GM18507 (cell line): ENCODE measurements at regions not wholly inside any gene's neighbourhood (a gene's known extent, or its start where the extent isn't known, plus 50 kb on each side); places are given as distances from the start of the nearest gene placed in this dataset.
"Not testable (repeated sequence)": the region's sequence is repeated elsewhere in the genome, so short reads cannot be mapped to it uniquely, and the experiment has no call there.

ENCODE experiments used
- DNase-seq: peaks from one replicate; pipeline ENCODE4 v3.0.0; 2011; ENCODE audit warnings: low read depth; ENCODE audit not compliant: insufficient read length; ENCODE audit errors: extremely low spot score
- FAIRE-seq: peaks from 2 replicates; lab custom pipeline; 2011; peaks lifted over from hg19 to GRCh38; lab: Jason Lieb, UNC

- DNase-seq, result no peak
- no peak for FAIRE-seq
Observed at GRCh38 chr22:19598054-19598855, 74.0 kb upstream of the CLDN5 start.

- FAIRE-seq (no peak), DNase-seq (no peak)
Observed at GRCh38 chr22:19599004-19599403, 74.8 kb upstream of the CLDN5 start.

DNA sequence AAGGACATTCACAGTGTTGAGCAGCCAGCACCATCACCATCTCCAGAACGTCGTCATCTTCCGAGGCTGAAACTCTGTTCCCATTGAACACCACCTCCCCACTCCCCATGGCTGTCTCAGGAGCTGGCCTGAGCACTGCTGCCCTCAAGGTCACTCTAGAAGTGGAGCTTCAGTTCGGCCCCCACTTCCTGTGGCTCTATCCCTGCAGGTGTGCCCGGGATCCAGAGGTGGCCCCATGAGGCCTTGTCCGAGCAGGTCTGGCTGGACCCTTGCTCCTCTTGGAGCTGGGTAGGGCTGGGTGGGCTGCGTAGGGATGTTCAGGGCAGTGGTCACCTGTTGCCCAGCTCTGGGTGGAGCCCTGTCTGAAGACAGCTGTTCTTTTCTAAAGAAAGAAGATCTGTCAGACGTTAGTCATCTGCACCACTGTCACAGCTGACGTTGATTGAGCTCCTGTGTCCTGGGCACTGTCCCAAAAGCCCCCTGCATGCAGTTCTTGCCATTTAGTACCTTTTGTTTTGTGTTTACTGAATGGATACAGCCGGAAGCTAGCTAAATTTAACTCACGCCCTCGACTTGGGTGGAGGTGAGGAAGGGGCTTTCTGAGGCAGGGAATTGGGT, 75.5 kb upstream of the CLDN5 start:
- no peak for DNase-seq
- FAIRE-seq, result no peak

DNA sequence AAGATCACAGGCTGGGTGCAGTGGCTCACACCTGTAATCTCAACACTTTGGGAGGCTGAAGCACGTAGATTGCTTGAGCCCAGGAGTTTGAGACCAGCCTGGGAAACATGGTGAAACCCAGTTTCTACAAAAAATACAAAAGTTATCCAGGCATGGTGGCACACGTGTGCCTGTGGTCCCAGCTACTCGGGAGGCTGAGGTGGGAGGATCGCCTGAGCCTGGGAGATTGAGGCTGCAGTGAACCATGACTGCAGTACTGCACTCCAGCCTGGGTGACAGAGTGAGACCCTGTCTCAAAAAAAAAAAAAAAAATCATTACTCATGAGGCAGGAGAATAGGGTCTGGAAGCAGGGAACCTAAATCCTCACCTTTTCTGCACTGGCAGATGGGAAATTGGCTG, 79.1 kb upstream of the CLDN5 start:
- DNase-seq, result not testable (repeated sequence)

DNA sequence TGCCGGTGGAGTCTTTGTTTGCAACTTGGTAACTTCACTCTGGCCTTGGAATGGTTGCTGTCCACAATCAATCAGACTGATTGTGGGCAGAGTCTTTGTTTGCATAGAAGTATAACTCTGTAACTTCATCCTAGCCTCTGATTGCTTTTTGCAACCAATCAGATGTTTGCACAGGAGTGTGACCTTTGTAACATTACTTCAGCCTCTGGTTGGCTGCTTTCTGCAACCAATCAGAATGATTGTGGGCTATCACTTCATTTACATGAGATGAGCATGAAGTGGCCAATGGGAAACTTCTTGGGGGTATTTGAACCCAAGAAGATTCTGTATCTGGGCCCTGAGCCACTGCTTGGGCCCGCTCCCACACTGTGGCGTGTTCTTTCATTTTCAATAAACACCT, 79.6 kb upstream of the CLDN5 start:
- DNase-seq, result no peak
- FAIRE-seq, result no peak

More for the DNA sequence above, 79.1 kb upstream of the CLDN5 start:
- not testable (repeated sequence) for FAIRE-seq

GRCh38 chr22:19604711-19605268, 80.6 kb upstream of the CLDN5 start:
- DNase-seq (no peak), FAIRE-seq (no peak)

- DNase-seq (no peak), FAIRE-seq (no peak)
Observed at GRCh38 chr22:19605508-19606331, 81.5 kb upstream of the CLDN5 start.

GRCh38 chr22:19606332-19607191, 82.4 kb upstream of the CLDN5 start:
- DNase-seq (no peak), FAIRE-seq (no peak)

GRCh38 chr22:19607192-19608002, 83.2 kb upstream of the CLDN5 start:
- DNase-seq (no peak), FAIRE-seq (no peak)

DNA sequence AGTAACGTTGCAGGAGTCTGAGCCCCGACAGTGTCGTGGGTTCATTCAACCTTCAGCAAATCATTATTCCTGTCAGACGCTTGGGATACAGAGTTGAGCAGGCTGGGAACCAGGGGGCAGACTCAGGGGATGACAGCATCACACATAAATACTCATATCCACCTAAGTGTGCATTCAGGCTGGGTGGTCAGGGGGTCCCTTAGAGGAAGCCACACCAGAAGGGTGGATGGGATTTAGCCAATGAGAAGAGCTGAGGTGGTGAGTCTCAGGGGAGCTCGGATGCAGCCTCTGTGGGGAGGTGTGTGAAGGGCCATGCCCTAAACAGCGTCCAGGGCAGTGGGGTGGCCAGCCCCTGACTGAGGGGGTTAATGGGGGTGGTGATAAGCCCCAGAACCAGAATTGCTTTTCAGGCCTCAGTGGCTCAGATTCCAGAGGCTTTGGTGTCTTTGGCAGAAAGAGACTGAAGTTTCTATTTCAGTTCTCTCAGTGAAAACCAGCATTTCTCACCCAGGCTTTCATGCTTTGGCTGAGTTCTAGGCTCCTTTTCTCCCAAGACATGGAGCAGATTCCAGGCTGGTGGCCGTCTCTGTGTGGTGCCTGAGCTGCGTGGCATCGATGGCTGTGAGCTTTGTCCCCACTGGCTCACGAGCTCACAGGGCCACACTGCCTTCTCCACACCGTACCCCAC, 83.9 kb upstream of the CLDN5 start:
- DNase-seq, result no peak
- no peak for FAIRE-seq

DNA sequence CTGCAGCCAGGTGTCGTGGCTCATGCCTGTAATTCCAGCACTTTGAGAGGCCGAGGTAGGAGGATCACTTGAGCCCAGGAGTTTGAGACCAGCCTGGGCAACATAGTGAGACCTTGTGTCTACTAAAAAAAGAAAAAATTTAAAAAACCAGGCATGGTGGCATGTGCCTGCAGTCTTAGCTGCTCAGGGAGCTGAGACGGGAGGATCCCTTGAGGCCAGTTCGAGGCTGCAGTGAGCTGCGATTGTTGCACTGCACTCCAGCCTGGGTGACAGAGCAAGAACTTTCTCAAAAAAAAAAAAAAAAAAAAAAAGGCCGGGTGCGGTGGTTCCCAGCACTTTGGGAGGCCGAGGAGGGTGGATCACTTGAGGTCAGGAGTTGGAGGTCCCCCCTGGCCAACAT, 85.5 kb upstream of the CLDN5 start:
- not testable (repeated sequence) for FAIRE-seq

DNA sequence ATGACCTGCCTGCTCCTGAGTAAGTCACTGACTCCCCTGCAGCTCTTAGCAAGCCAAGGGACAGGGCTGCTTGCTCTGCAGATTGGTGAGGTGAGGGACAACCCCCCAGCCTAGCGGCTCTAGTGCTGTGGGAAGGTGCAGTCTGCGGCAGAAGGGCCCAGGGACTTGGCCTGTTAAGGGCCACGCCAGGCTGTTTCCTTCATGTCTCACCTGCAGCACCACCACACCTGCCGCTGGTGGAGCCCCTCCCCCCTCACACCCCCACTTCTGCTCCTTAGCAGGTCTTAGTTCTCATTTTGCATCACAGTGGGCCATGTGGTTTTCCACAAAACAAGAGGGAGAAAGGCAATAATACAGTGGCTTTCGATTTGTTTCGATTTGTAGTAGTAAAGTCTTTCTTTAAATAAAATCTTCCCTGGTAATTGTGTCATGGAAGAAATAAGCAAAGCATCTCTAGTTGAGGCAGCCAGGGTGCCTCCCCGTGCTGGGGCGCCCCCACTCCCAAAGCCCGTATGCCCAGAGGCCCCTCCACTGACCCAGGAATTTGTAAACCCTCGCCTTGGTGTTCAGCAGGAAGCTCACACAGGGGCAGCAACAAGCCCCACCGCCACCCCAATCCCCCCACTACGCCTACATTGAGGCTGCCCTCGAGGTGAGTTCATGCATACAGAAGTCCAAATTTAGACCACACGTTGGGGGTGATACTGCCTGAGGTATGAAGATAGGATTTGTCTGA, 86.5 kb upstream of the CLDN5 start:
- FAIRE-seq (no peak), DNase-seq (no peak)

More for the DNA sequence above, 85.5 kb upstream of the CLDN5 start:
- DNase-seq, result not testable (repeated sequence)

DNA sequence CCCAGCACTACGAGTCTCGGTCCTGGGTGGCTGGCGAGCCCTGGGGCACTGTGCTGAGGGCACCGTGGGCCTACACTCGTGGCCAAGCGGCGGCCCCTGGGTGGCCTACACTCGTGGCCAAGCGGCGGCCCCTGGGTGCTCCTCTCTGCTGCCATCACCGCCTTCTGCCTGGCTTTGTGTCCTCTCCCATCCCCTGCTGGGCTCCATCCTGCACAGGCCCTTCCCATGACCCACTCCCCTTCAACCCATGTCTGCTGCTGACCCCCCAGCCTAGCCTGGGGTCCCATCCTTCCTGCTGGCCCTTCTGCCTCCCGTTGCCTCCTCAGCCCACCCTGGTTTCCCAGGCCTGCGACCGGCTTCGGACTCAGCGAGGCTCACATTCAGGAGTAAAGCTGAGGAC, 87.4 kb upstream of the CLDN5 start:
- no peak for DNase-seq
- no peak for FAIRE-seq

DNA sequence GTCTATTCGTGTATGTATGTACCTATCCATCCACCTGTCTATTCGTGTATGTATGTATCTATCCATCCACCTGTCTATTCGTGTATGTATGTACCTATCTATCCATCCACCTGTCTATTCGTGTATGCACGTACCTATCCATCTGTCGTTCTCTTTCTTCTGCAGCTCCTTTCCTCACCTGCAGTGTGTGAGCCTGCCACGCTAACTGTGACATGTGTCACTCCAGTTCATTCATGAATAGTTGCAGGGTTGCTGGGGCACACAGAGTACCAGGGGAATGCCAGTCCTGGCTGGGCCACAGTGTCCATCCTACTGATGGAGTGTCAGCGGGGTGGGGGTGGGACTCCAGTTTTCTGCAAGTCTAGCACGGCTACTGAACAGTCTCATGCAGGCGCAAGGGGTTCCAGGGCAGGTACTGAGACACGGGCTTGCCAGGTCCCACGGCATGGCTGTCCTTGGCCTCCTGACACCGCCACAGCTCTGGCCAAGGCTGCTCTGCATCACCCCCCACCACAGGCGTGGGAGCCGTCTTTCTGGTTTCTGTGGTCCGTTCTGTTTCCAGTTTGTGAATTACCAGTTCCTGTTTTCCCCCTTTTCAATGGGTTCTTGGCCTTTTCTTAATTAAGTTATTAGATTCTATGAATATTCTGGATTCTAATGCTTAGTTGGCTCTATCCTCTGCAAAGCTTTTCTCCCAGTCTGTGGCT, 88.8 kb upstream of the CLDN5 start:
- FAIRE-seq, result no peak
- DNase-seq, result no peak

- DNase-seq (no peak), FAIRE-seq (no peak)
Observed at GRCh38 chr22:19614536-19614863, 90.3 kb upstream of the CLDN5 start.

GRCh38 chr22:19615001-19615461, 90.8 kb upstream of the CLDN5 start:
- FAIRE-seq (no peak), DNase-seq (no peak)
